Stomach smooth muscle (tissue), 2 donors: ENCODE measurements at regions not wholly inside any gene's neighbourhood (a gene's known extent, or its start where the extent isn't known, plus 50 kb on each side); places are given as distances from the start of the nearest gene placed in this dataset.

Source experiments
- H3K27ac ChIP-seq: one replicate; pipeline ENCODE4 v1.7.0; 2013; ENCODE audit warnings: mild to moderate bottlenecking, low read length, inconsistent platforms
- H3K27me3 ChIP-seq, 2 donors: one replicate each; pipeline ENCODE4 v1.7.0; 2013; ENCODE audit warnings: low read length in 2 of 2; ENCODE audit not compliant: insufficient read depth in 2 of 2, control insufficient read depth in 1 of 2
- H3K36me3 ChIP-seq, 2 donors: one replicate each; pipeline ENCODE4 v1.7.0; 2013; ENCODE audit warnings: low read length in 2 of 2; ENCODE audit not compliant: control insufficient read depth in 2 of 2, insufficient read depth in 2 of 2
- H3K4me1 ChIP-seq: one replicate; pipeline ENCODE4 v1.7.0; 2013; ENCODE audit warnings: low read length; ENCODE audit not compliant: control insufficient read depth, insufficient read depth
- H3K4me3 ChIP-seq, 2 donors: one replicate each; pipeline ENCODE4 v1.7.0; 2013; ENCODE audit warnings: low read length in 2 of 2
- H3K9ac ChIP-seq, 2 donors: one replicate each; pipeline ENCODE4 v1.7.0; 2013; ENCODE audit warnings: low read length in 2 of 2, mild to moderate bottlenecking in 1 of 2
- H3K9me3 ChIP-seq, 2 donors: one replicate each; pipeline ENCODE4 v1.7.0; 2013; ENCODE audit warnings: low read length in 2 of 2; ENCODE audit not compliant: control insufficient read depth in 2 of 2
- donor health status: healthy.
- donor health status: Pancreatic carcinoma.

- H3K9me3 ChIP-seq = no peaks in the 10 kb centered on the region
Observed at GRCh38 chr13:112124141-112124540, 57.2 kb downstream of the SOX1 start.

DNA sequence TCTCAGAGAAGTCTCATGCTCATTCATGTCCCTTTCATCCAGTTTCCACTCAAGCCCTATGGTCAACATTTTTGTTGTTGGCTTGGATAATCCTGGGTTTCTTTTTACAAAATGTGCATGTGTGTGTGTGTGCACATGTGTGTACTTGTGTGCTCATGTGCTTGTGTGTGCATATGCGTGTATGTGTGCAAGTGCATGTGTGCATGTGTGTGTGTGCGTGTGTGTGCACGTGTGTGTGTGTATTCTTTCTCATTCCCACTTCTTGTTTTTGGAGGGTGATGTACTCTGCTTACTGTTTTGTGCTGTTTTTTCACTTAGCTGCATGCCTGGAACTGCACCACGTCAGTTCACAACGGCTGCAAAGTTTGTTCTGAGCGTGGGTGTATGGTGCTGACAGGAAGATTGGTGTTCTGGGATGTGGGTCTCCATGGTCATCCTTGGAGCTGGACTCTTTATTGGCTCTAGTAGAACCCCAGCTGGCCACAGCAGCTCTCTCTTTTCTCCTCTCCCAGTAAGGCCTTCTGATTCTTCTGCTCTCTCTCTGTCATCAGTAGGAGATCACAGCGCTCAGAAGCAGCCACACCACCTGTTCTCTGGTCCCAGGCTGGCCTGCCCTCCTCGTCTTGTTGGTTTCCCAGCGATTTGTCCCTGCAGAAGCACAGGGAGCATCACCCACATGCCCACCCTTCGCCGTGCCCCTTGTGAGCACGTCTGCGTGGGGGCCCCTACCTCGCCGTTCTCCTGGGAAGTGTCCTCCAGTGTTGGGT is 60.8 kb downstream of the SOX1 start:
- Histone ChIP-seq H3K27me3 (peaks cover 4 to 9% of the 10 kb centered on the region in 2 donors), H3K9me3 (no peaks in the 10 kb centered on the region), H3K4me3 (no peak overlapping the region), H3K4me1 (no peaks in the 10 kb centered on the region), H3K9ac (no peak overlapping the region), H3K27ac (no peak overlapping the region), H3K36me3 (no peaks in the 10 kb centered on the region)

More at GRCh38 chr13:112124141-112124540, 57.2 kb downstream of the SOX1 start:
- H3K4me1 ChIP-seq = no peaks in the 10 kb centered on the region
- no peak overlapping the region for H3K27ac ChIP-seq
- H3K4me3 ChIP-seq = no peak overlapping the region
- peaks cover 0 to 11% of the 10 kb centered on the region in 2 donors for H3K27me3 ChIP-seq
- no peaks in the 10 kb centered on the region for H3K36me3 ChIP-seq
- H3K9ac ChIP-seq = no peak overlapping the region

DNA sequence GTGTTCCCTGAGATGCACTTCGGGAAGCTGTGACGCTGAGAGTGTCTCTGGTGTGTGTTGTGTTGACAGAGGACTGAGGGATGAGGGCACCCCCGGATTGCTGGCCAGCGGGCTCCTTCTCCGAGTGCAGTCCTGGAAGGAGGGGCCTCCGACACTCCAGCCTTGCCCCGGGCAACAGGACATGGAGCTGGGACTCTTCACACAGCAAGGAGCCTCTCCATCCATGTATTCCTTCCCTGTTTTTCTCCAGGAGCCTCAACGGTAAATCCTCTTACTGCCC is 61.3 kb downstream of the SOX1 start:
- Histone ChIP-seq H3K36me3 (no peaks in the 10 kb centered on the region), H3K9me3 (no peaks in the 10 kb centered on the region), H3K27me3 (peaks cover 6 to 9% of the 10 kb centered on the region in 2 donors), H3K9ac (no peak overlapping the region), H3K27ac (no peak overlapping the region), H3K4me1 (no peaks in the 10 kb centered on the region), H3K4me3 (no peak overlapping the region)

- H3K27me3 ChIP-seq = peaks cover 8 to 9% of the 10 kb centered on the region in 2 donors
Observed at GRCh38 chr13:112130418-112130817, 63.5 kb downstream of the SOX1 start.

GRCh38 chr13:112131081-112131712 is 64.2 kb downstream of the SOX1 start:
- no peaks in the 10 kb centered on the region for H3K36me3 ChIP-seq
- peaks cover 9 to 10% of the 10 kb centered on the region in 2 donors for H3K27me3 ChIP-seq
- H3K4me3 ChIP-seq = no peak overlapping the region
- H3K9me3 ChIP-seq = no peaks in the 10 kb centered on the region
- H3K9ac ChIP-seq = no peak overlapping the region
- peaks cover 4% of the 10 kb centered on the region for H3K4me1 ChIP-seq
- no peak overlapping the region for H3K27ac ChIP-seq

More at GRCh38 chr13:112130418-112130817, 63.5 kb downstream of the SOX1 start:
- Histone ChIP-seq H3K4me1 (peaks cover 4% of the 10 kb centered on the region), H3K36me3 (no peaks in the 10 kb centered on the region), H3K9ac (no peak overlapping the region), H3K4me3 (no peak overlapping the region), H3K9me3 (no peaks in the 10 kb centered on the region), H3K27ac (no peak overlapping the region)

DNA sequence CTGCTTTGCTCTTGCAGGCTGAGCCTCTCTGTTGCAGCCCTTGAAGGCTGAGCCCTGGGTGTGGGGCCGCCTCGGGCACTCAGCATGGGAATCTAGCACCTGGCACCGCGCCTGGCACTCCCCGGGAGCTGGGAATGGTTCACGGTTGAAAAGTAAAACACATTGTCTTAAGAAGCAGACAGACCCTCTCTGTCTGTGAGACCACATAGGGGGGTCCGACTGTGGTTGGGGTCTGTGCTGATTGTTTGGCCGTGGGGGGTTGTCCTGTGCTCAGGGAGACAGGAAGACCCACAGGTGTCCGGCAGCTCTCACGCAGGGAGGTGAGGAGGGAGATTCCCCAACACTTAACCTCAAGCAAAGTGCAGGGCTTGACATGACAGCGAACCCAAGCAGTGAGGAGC is 64.8 kb downstream of the SOX1 start:
- H3K9ac ChIP-seq = no peak overlapping the region
- H3K27me3 ChIP-seq = peaks cover 9 to 10% of the 10 kb centered on the region in 2 donors
- no peaks in the 10 kb centered on the region for H3K36me3 ChIP-seq
- no peak overlapping the region for H3K27ac ChIP-seq
- no peak overlapping the region for H3K4me3 ChIP-seq
- H3K9me3 ChIP-seq = no peaks in the 10 kb centered on the region
- peaks cover 4% of the 10 kb centered on the region for H3K4me1 ChIP-seq

DNA sequence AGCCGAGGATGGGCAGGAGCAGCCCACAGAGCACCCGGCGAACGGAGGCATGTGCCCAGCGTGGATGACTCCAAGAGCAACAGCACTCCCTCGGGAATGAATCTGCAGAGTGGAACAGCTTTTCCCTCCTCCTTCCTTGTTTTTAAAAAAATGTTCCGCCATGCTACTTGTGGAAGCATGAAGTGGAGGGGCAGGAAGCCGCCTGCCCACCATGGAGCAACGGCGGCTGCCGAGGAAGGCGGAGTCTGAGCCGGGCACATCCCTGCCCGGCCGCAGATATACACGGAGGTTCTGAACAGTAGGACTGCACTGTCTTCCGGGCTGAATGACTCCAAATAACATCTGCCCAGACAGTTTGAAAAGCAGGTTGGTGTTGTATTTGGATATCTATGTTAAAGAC is 65.2 kb downstream of the SOX1 start:
- Histone ChIP-seq H3K27ac (no peak overlapping the region), H3K27me3 (peaks cover 9 to 13% of the 10 kb centered on the region in 2 donors), H3K4me3 (no peak overlapping the region), H3K9ac (no peak overlapping the region), H3K9me3 (no peaks in the 10 kb centered on the region), H3K36me3 (no peaks in the 10 kb centered on the region), H3K4me1 (peaks cover 4% of the 10 kb centered on the region)

GRCh38 chr13:112132619-112133018 is 65.7 kb downstream of the SOX1 start:
- peaks cover 4% of the 10 kb centered on the region for H3K4me1 ChIP-seq
- H3K9me3 ChIP-seq = no peaks in the 10 kb centered on the region
- H3K27me3 ChIP-seq = peaks cover 9 to 14% of the 10 kb centered on the region in 2 donors

DNA sequence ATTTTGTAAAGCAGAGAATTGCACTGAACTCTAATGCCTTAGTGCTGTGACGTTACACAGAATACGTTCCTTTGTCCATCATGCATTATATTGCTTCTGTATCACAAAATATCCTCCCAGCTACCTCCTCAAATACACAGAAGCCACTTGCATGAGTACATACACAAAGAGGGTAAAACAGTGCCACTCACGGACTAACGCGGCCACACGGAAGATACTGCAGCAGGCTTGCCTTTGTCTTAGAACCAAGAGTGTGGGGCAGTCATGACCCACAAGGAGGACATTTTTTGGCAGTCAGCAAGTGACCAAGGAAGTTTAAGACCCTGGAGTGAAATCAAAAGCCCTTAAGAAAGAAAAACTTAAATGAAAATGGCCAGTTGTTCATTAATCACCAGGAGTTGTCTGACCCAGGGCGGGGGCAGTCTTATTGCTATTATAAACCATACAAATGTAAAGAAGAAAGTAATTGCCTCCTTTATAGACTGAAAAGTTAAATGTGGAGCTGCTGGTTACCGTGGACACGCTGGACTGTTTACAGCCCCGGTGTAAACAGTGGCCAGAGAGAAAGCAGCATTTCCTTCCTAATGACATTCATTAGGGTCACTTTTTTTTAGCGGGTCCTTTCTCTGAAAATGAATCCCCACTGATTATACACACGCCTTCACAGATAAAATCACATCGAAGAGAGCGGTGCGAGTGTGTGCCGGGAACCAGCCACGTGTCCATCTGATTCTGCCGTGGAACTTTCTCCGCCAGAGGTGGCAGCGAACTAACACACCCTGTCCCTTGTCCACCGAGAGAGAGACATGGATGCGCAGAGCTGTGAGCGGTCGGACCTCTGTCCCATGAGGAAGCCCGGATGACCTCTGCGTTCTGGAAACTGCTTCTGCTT is 66.8 kb downstream of the SOX1 start:
- Histone ChIP-seq H3K27me3 (peaks cover 9 to 14% of the 10 kb centered on the region in 2 donors), H3K4me3 (no peak overlapping the region)

More at GRCh38 chr13:112132619-112133018, 65.7 kb downstream of the SOX1 start:
- Histone ChIP-seq H3K4me3 (no peak overlapping the region), H3K9ac (no peak overlapping the region), H3K36me3 (no peaks in the 10 kb centered on the region), H3K27ac (no peak overlapping the region)

GRCh38 chr13:112134391-112135075 is 67.6 kb downstream of the SOX1 start:
- Histone ChIP-seq H3K36me3 (no peaks in the 10 kb centered on the region), H3K4me1 (peaks cover 4% of the 10 kb centered on the region), H3K9ac (no peak overlapping the region), H3K9me3 (no peaks in the 10 kb centered on the region), H3K27ac (no peak overlapping the region), H3K27me3 (peaks cover 9 to 14% of the 10 kb centered on the region in 2 donors), H3K4me3 (no peak overlapping the region)

More for the DNA sequence above, 66.8 kb downstream of the SOX1 start:
- Histone ChIP-seq H3K9me3 (no peaks in the 10 kb centered on the region), H3K4me1 (peaks cover 4% of the 10 kb centered on the region), H3K9ac (no peak overlapping the region), H3K36me3 (no peaks in the 10 kb centered on the region), H3K27ac (no peak overlapping the region)
